ENCODE measurements at regions not wholly inside any gene's neighbourhood (a gene's known extent, or its start where the extent isn't known, plus 50 kb on each side); places are given as distances from the start of the nearest gene placed in this dataset.

DNA sequence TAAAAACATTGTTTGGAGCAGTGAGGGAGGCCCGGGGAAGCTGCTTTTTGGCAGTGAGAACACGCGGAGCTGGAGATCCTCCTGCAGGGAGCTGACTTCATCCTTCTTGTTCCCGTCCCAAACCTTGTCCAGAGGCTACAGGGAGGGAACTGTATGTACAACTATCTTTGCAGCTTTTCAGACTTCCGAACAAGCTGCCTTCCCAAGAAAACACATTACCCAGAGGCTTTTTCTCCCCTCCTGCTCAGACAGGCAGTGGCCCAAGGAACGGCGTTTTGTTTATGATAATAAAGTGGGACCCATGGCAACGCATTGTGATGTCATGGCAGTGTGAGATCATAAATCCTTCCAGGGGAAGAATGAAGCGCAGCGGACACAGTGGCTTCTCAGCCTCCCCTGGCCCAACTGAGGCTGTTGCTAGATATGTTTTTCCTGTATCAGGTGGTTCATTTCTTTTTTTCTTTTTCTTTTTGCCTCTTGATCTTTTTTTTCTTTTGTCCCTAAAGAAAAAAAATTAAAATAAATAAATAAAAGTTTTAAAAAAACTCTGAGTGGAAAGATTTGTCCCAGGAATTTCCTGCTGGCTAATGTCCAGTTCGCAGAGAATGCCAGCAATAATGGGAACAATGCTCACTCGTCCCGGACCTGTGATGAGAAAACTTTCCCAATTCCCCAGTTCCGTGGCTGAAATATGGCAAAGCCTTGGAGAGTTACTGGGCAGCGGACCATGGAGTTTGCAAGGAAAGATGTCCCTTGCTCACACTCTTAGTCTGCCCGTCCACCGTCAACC is 103.4 kb upstream of the MAP1LC3B2 start:
- no peaks in the 10 kb centered on the region for H3K4me1 ChIP-seq (ENCODE audit: control insufficient read depth in 4 of 4, insufficient read depth in 4 of 4, low read length in 3 of 4)
- H3K27me3 ChIP-seq (ENCODE audit: control insufficient read depth in 4 of 4, insufficient read depth in 4 of 4, low read length in 3 of 4): no peaks in the 10 kb centered on the region
- no peaks in the 10 kb centered on the region for H3K36me3 ChIP-seq (ENCODE audit: control insufficient read depth in 4 of 4, insufficient read depth in 3 of 4, low read depth in 1 of 4, low read length in 3 of 4)
- TF ChIP-seq YY1 (IDR thresholded peaks at IDR 0.05) (no peak), RXRA (IDR thresholded peaks at IDR 0.05) (no peak), HNF4A (conservative IDR thresholded peaks at IDR 0.05) (no peak), GABPA (IDR thresholded peaks at IDR 0.05 in 1 of 2, conservative IDR thresholded peaks at IDR 0.05 in 1 of 2) (no peak), EGR1 (IDR thresholded peaks at IDR 0.05; ENCODE audit: low read depth in 2 of 2) (no peak), HNF4G (IDR thresholded peaks at IDR 0.05) (no peak), TAF1 (conservative IDR thresholded peaks at IDR 0.05) (no peak), JUND (IDR thresholded peaks at IDR 0.05) (no peak), NR2F2 (IDR thresholded peaks at IDR 0.05) (peak; percentile 54), SP1 (IDR thresholded peaks at IDR 0.05) (peak; percentile 49), FOXA1 (IDR thresholded peaks at IDR 0.05) (no peak), RAD21 (IDR thresholded peaks at IDR 0.05) (peak; percentile 34 to 35), FOXA2 (IDR thresholded peaks at IDR 0.05) (no peak)
- TF ChIP-seq, protein P1, sequence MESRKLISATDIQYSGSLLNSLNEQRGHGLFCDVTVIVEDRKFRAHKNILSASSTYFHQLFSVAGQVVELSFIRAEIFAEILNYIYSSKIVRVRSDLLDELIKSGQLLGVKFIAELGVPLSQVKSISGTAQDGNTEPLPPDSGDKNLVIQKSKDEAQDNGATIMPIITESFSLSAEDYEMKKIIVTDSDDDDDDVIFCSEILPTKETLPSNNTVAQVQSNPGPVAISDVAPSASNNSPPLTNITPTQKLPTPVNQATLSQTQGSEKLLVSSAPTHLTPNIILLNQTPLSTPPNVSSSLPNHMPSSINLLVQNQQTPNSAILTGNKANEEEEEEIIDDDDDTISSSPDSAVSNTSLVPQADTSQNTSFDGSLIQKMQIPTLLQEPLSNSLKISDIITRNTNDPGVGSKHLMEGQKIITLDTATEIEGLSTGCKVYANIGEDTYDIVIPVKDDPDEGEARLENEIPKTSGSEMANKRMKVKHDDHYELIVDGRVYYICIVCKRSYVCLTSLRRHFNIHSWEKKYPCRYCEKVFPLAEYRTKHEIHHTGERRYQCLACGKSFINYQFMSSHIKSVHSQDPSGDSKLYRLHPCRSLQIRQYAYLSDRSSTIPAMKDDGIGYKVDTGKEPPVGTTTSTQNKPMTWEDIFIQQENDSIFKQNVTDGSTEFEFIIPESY (IDR thresholded peaks at IDR 0.05): no peak
- TF ChIP-seq, protein P2, sequence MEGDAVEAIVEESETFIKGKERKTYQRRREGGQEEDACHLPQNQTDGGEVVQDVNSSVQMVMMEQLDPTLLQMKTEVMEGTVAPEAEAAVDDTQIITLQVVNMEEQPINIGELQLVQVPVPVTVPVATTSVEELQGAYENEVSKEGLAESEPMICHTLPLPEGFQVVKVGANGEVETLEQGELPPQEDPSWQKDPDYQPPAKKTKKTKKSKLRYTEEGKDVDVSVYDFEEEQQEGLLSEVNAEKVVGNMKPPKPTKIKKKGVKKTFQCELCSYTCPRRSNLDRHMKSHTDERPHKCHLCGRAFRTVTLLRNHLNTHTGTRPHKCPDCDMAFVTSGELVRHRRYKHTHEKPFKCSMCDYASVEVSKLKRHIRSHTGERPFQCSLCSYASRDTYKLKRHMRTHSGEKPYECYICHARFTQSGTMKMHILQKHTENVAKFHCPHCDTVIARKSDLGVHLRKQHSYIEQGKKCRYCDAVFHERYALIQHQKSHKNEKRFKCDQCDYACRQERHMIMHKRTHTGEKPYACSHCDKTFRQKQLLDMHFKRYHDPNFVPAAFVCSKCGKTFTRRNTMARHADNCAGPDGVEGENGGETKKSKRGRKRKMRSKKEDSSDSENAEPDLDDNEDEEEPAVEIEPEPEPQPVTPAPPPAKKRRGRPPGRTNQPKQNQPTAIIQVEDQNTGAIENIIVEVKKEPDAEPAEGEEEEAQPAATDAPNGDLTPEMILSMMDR (IDR thresholded peaks at IDR 0.05; ENCODE audit: low read depth, low read length, missing input control): no peak
- H3K9me3 ChIP-seq (ENCODE audit: control insufficient read depth in 4 of 4, low read length in 3 of 4): no peaks in the 10 kb centered on the region
- H3K9ac ChIP-seq (ENCODE audit: low read depth in 1 of 2, low read length in 2 of 2): no peak overlapping the region
- H3K27ac ChIP-seq (ENCODE audit: low read depth in 1 of 2, low read length in 2 of 2): peak overlapping the region; percentile 23 to 59
- no peak overlapping the region for H3K4me3 ChIP-seq (ENCODE audit: low read depth in 1 of 3, low read length in 3 of 3)
- DNase-seq (ENCODE audit: low spot score): no peak
- 58% methylated on average over 17 of the region's 17 CpGs for WGBS

- no peak overlapping the region for H3K9ac ChIP-seq (ENCODE audit: low read depth in 1 of 2, low read length in 2 of 2)
These were observed 102.7 kb upstream of the MAP1LC3B2 start for GRCh38 chr12:116456330-116457082.

More at GRCh38 chr12:116456330-116457082, 102.7 kb upstream of the MAP1LC3B2 start:
- Histone ChIP-seq H3K36me3 (ENCODE audit: control insufficient read depth in 4 of 4, insufficient read depth in 3 of 4, low read depth in 1 of 4, low read length in 3 of 4) (no peaks in the 10 kb centered on the region), H3K27ac (ENCODE audit: low read depth in 1 of 2, low read length in 2 of 2) (peak overlapping the region; percentile 23 to 59), H3K4me1 (ENCODE audit: control insufficient read depth in 4 of 4, insufficient read depth in 4 of 4, low read length in 3 of 4) (no peaks in the 10 kb centered on the region), H3K27me3 (ENCODE audit: control insufficient read depth in 4 of 4, insufficient read depth in 4 of 4, low read length in 3 of 4) (no peaks in the 10 kb centered on the region), H3K9me3 (ENCODE audit: control insufficient read depth in 4 of 4, low read length in 3 of 4) (no peaks in the 10 kb centered on the region), H3K4me3 (ENCODE audit: low read depth in 1 of 3, low read length in 3 of 3) (no peak overlapping the region)
- TF ChIP-seq EGR1 (IDR thresholded peaks at IDR 0.05; ENCODE audit: low read depth in 2 of 2) (no peak), TAF1 (conservative IDR thresholded peaks at IDR 0.05) (no peak), SP1 (IDR thresholded peaks at IDR 0.05) (no peak), HNF4G (IDR thresholded peaks at IDR 0.05) (no peak), FOXA1 (IDR thresholded peaks at IDR 0.05) (no peak), REST (IDR thresholded peaks at IDR 0.05) (no peak), NR2F2 (IDR thresholded peaks at IDR 0.05) (no peak), FOXA2 (IDR thresholded peaks at IDR 0.05) (no peak)
- TF ChIP-seq, protein P2 (IDR thresholded peaks at IDR 0.05; ENCODE audit: low read depth, low read length, missing input control): no peak
- 76% methylated on average over 15 of the region's 15 CpGs for WGBS
- no peak for DNase-seq (ENCODE audit: low spot score)
